ENCODE measurements at regions not wholly inside any gene's neighbourhood (a gene's known extent, or its start where the extent isn't known, plus 50 kb on each side); places are given as distances from the start of the nearest gene placed in this dataset.

- DNase-seq = no peak
Measured at GRCh38 chr14:79960288-79960687, 251.0 kb downstream of the DIO2 start.

DNA sequence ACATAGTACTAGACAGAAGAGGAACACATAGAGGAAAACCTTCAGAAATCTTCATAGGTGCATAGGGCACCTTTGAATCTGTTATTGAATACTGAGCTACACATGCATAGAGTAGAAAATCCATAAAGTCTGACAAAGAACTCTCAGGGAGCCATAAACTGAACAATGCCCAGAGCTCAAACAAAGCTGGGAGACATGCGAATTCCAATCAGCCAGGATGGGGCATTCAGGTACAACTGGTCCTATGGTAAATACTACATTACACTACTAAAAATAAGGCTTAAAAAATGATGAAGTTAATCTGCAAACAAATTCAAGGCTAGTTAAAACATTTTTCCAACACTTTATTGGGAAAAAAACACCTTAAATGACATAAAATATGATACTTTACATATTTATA is 259.7 kb downstream of the DIO2 start:
- DNase-seq = no peak

DNA sequence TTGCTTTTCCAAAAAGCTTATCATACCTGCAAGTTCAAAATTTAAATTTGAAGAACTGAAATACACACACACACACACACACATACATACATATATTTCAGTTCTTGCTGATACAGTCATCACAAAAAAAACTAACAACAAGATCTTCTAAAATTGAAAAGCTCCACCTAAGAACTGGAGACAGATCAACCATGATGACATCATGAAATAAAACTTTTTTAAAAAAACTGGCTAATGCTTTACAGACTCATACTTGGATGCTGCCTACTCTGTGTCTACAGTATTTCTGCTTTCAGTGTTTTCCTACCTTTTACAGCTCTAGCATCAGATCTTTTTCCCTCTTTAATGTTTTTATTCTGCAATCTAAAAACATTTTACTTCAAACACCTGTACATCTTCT is 261.4 kb downstream of the DIO2 start:
- DNase-seq = no peak

- DNase-seq = no peak
Measured at GRCh38 chr14:79947440-79948054, 263.8 kb downstream of the DIO2 start.

DNA sequence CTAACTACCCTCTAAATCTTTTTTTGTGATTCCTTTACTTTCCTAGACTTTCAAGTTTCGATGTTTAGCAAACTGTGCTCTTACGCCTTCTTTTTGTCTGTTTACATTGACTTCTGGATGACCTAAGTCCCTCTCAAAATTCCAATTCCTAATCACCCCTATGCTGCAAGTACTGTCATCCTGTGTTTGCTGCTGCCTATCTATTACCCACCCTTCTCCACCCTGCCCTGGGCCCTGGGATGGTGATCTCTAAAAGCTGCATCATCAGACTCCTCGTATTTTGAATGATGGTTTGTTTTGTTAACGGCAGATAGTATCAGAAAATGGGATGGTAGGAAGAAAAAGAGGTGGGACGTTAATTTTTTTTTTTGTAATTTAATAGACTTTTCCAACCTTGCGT is 272.1 kb downstream of the DIO2 start:
- DNase-seq = no peak

DNA sequence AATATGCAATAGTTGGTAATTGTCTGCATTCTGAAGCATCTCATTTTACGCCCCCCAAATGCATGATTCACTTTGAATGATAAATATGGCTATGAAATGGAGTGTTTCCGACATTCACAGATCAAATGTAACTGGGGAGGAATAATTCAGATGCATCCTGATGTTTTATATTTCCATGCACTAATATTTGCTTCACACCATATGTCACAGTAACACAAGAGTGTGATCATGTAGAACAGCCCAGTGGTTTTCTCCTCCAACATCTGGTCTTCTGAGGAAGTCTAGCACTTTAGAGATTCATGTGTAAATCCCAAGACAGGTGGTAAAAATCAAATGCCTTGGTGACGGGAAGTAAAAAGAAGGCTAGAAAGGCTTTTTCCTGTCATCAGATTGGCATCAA is 273.1 kb downstream of the DIO2 start:
- no peak for DNase-seq

DNA sequence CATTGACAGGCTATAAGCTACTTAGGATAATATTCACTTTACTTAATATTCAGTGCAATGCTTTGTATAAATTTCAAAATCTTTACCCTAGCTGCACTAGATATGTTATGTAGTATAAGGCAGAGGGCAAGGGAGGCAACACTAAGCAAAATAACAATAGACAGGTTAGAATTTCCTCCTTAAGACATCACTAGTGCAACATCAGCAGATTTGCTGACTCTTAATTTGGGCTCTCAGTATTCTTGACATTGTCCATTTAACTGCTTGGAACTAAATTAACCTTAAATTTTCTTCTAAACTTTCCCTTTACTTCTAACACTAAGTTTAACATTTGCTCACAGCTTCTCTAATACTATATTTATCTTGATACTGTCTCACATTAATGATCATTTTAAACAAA is 273.9 kb downstream of the DIO2 start:
- DNase-seq = no peak

- DNase-seq = no peak
Measured at GRCh38 chr14:79924551-79924950, 286.8 kb downstream of the DIO2 start.

DNA sequence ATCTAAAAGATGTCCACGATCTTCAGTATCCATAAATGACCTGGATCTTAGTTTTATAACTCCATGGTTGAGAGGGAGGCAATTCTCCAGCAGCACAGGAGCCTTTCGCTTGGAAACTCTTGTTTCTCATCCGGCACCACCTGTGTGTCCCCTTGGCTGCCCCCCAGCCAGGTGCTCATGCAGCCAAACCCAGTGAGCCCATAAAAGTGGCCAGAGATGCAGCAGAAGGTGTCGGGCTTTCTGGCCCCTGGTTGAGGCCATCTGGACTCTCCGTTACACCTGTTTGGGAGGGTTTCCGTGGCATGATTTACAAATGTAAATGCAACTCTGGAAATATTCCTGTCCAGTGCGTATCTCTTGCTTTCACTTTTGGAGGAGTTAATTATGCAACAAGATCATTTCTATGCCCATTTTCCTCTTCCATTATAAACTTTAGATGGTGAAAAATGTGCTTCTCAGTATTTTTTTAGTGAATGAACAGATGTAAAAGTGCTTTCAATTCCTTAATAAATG is 291.1 kb downstream of the DIO2 start:
- no peak for DNase-seq

All from right forelimb (tissue), 1 donor.